HK-2 (cell line): ENCODE measurements at regions not wholly inside any gene's neighbourhood (a gene's known extent, or its start where the extent isn't known, plus 50 kb on each side); places are given as distances from the start of the nearest gene placed in this dataset.
A peak's percentile ranks its signal among the peaks of the same experiment; 100 is the strongest.

ENCODE experiments used
- DNase-seq: peaks from one replicate; pipeline ENCODE4 v3.0.0-alpha.2; 2018; ENCODE audit not compliant: unreplicated experiment

- DNase-seq = no peak
Observed at GRCh38 chr7:31398815-31399214, 58.3 kb upstream of the NEUROD6 start.

DNA sequence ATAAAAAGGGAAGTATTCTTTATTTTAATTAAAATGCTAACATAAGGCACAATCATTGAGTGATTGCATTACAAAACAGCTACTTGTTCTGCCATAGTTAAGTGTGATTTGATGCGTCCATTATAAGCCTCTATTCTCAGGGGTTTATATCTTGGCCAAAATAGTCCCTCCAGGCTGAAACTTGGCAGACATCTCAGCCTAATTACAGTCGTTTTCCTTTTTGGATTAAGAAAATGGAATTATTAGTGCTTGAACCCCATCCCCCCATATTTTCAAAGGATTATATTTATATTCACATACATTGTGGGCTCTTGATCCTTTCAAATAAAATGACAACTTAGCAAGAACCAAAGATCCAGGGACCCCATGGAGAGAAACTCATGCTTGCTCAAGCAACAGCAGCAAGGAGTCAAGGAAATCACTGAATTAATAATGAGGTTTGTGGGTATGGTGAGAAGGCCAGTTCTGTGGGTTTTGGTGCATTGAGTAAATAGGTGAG lies 66.7 kb upstream of the NEUROD6 start:
- DNase-seq = no peak

DNA sequence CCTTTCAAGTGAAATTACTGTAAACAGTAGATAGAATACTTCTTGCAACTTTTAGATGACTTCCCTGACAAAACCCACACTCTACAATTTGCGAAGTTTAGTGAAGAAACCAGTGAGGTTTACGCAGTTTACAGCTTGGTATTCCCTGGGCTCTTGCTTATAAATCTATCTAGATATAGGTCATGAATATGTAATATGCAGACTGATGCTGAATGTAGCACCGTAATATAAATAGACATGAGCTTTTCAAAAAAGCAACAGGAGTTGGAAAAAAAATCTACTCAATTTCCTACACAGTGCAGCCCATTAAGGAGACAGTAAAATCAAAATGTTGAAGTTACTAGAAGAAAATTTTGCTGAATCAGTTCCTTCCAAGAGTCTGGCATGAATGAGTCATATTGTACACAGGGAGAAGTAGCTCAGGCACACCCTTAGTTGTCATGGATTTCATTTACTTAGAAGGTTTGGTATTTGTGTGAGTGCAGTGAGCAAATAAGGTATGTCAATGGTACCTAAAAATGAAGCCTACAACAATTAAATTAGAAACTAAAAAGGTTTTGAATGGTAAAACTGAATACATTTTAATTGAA lies 67.7 kb upstream of the NEUROD6 start:
- no peak for DNase-seq

DNA sequence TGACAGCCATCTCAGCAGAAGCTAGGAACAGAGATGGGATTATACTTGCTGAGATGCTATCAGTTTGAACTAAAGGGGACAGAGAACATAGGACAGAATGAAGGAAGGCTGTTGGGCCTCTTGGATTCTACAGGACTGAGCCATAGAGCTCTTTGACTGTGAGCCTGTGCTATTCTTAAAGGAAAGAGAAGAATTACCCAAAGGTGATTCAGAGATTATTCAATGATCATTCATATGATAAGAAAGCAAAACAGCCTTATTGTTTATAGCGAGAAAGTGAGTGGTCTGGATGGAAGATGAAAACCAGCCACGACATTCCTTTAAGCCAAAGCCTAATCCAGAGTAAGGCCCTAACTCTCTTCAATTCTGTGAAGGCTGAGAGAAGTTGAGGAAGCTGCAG lies 69.7 kb upstream of the NEUROD6 start:
- no peak for DNase-seq

DNA sequence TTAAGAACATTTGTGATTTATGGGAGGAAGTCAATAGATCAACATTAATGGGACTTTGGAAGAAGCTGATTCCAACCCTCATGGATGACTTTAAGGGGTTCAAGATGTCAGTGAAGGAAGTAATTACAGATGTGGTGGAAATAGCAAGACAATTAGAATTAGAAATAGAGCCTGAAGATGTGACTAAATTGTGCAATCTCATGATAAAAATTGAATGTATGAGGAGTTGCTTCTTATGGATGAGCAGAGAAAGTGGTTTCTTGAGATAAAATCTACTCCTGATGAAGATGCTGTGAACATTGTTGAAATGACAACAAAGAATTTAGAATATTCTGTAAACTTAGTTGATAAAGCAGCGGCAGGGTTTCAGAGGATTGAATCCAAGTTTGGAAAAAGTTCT lies 70.9 kb upstream of the NEUROD6 start:
- DNase-seq = no peak

DNA sequence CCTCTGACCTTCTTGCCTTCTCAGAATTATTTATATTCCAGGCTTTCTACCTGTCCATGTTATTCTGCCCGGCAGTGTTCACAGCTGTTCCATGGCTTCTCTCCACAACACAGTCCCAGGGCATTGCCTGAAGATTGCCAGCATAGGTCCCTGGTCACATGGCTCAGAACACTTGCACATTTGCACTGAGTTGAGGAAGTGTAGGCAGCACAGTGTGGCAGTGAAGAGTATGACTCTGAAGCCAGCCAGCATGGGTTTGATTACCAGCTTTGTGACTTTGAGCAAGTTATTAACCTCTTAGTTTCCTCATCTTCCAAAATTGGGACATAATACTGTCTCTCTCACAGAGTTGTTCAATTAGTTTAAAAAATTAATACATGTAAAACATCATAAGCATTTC lies 73.2 kb upstream of the NEUROD6 start:
- no peak for DNase-seq

DNA sequence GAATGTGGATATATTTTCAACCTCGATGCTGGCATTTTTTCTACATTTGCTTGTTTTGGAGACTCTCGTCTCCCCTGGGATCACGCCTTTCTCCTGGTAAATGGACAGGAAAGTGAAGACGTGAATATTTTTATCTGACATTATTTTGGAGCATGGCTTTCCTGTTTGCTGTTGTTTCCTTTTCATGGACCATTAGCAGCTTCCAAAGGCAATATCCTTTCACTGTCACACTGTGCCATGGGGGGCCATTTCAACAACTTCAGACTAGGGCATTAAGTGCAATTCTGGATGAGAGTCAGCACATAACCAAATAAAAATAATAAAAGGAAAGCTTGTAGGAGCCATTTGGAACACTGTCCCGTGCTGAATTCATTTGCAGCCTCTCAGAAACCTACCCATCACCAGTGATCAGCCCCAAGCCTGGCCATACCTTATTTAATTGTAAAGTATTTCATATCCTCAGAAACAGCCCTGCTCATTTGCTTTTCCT lies 75.9 kb upstream of the NEUROD6 start:
- no peak for DNase-seq

DNA sequence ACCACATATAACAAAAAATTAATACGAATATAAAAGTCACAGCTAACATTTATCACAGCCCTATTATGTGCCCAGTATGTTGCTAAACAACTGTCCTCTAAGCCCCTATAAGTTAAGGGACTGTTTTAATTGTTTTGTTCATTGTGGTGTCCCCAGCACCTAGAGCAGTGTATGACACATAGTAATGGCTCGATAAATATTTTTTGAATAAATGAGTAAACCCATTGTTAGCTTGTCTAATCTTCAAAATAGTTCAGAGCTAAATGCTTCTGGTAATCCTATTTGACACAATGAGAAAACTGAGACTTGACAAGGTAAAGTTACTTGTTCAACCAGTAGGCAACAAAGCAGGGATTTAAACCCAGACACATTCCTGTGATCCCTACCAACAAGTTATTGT lies 78.4 kb upstream of the NEUROD6 start:
- no peak for DNase-seq

DNA sequence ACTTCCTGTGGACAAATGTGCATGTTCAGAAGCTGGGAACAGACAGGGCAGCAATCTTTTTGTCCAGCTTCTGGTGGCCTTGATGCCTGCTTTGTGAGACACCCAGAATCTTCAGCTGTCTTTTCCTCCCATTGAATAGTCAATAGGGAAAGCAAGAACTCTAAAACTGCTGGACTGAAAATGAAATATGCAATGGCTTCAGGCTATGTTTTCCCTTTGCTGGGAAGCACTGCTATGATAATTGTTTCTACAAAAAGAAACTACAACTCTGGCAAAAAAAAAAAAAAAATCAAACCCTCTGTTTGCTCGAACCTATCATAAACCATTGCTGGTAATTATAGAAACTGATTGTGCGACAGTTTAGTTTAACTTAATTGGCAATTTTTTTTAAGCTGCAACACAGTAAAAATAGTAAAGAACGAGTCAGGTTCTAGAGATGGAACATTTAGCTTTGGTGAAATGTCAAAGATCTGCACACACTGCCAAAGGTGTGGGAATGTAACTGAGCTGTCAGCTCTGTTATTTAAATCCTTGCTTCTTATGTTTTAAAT lies 79.1 kb upstream of the NEUROD6 start:
- DNase-seq = no peak

DNA sequence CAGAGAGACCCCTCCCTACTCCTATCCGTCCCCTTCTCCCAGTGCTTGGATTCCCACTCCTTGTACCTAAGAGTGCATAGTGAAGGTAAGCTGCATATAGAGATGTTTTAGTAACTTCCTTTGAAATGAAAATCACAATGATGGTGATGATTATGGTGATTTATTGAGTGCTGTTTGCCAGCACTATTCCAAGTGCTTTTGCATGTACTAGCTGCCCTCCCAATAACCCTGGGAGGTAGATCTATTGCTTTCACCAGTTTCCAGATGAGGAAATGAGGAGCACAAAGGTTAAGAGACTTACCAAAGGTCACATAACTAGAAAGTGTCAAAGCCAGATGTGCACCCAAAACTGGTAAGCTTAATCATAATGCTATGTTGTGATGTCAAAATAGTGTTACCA lies 80.4 kb upstream of the NEUROD6 start:
- DNase-seq = no peak

DNA sequence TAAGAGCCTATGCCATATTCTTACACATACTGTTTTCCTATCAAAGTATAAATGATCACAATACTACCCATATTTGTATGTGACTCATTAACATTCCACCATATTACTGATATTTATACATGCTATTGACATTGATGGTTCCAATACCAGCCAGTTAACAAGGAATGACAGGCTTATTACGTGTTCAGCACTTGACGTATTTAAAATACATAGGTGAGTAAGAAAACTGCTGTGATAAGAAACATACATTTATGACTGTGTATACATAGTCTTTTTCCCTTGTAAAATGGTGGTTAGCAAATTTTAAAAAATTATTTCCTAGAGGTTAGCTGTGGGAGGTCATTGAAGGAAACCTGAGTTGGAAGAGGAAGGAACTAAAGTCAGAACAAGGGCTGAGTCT lies 81.1 kb upstream of the NEUROD6 start:
- DNase-seq = no peak

- no peak for DNase-seq
Observed at GRCh38 chr7:31423994-31424393, 83.5 kb upstream of the NEUROD6 start.

GRCh38 chr7:31432176-31432575 lies 81.7 kb upstream of the ITPRID1 start:
- DNase-seq = no peak

DNA sequence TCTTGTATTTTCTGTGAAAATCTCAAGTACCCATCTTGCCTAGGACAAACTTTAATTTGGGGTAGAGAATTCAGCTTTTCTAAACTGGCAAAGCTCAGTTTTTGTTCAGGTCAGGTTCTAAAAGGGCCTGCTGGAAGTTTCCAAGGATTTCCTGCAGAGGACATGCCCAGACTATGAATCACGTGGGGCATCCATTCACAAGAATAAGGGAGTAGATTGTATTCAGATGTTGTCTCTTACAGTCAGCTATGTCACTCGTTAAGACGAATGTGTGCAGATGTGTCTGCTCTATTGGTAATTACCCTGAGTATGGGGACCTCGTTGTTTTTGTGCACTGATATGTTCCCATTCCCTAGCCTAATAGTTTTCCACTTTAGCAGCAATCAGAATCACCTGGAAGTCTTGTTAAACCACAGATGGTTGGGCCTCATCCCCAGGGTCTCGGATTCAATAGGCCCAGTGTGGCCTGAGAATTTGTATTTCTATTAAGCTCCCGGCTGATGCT lies 81.0 kb upstream of the ITPRID1 start:
- no peak for DNase-seq

DNA sequence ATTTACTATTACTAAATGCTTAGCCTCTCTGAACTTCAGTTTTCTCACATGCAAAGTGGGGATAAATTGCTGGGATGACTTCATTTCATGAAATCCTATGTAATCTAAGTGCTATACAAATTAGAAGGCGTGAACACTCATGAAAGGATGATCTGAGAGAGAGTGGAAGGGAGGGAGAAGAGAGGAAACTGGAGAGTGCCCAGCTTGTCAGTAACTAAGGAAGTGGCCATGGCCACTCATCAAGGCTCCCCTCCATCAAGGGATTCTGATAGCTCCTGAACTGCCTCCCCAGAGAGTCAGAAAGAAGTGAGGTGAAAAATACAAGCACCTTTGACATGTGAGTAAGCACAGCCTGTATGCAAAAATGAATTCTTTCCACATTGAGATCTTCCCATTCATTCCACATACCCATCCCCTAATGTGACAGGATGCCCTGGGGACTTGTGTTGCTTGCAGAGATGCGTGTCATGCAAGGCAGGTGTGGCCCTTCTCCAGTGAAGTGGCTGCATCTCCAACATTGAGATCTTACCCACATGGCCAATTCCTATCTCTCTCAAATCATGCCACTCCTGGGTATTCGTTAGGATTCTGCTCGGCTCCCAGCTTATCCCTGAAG lies 76.5 kb upstream of the ITPRID1 start:
- DNase-seq = no peak

- DNase-seq = no peak
Observed at GRCh38 chr7:31439165-31439564, 74.7 kb upstream of the ITPRID1 start.

- no peak for DNase-seq
Observed at GRCh38 chr7:31440511-31440910, 73.4 kb upstream of the ITPRID1 start.

GRCh38 chr7:31442626-31443025 lies 71.3 kb upstream of the ITPRID1 start:
- DNase-seq = no peak

GRCh38 chr7:31443457-31443856 lies 70.4 kb upstream of the ITPRID1 start:
- DNase-seq = peak; percentile 3

- no peak for DNase-seq
Observed at GRCh38 chr7:31444196-31444595, 69.7 kb upstream of the ITPRID1 start.

GRCh38 chr7:31445686-31446355 lies 68.1 kb upstream of the ITPRID1 start:
- no peak for DNase-seq

DNA sequence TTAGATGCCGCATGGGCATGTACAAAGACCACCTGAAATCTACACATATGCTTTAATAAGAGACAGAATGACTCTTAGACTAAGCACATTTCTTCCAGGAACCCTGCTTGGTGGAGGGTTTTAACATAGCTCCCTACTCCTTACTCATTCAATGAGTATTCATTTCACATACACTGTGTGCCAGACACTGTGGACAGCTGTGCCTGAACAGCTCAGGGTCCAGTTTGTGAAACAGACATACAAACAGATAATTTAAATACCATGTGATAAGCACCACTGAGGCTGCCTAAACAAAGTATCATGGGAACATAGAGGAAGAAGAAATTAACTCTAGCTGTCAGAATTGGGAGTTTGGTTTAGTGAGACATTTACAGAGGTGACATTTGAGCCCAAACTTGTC lies 65.2 kb upstream of the ITPRID1 start:
- no peak for DNase-seq

DNA sequence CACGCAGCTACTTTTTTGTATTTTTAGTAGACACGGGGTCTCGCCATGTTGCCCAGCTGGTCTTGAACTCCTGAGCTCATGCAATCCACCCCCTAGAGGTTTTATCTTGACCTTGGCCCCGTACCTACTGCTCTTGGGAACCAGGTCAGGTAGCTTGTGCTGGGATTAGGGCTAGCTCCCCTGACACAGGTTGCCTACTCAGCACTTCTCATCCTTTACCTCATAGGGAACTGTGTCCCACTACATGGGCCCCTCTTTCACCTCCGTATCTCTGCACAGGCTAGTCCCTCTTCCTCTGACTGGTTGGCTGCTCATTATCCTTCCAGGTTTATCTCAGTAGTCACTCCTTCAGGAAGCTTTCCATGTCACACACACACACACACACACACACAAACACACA lies 58.0 kb upstream of the ITPRID1 start:
- DNase-seq = no peak
